ENCODE measurements at regions not wholly inside any gene's neighbourhood (a gene's known extent, or its start where the extent isn't known, plus 50 kb on each side); places are given as distances from the start of the nearest gene placed in this dataset.

DNA sequence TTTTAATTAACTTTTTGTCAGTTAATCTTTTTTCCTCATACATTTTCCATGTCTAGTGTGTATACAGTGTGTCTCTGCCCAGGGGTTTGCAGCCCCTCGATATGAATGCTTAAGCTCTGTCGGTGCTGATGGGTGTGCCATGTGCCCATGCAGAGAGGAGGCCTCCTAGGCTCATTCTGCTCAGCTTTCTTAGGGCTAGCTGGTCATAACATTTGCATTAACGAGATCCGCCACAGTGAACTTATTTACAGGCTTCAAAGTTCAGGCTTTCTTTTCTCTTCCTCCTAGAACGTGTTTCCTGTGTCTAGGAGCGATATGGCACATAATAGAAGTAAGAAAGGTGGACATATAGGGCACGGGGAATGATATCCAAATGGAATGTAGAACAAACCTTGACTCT, 783.3 kb downstream of the PLCL1 start:
- FAIRE-seq, result no peak
- TF ChIP-seq POLR2AphosphoS5 (IDR thresholded peaks at IDR 0.05; ENCODE audit: low read depth, low read length) (no peak), TAF1 (IDR thresholded peaks at IDR 0.05; ENCODE audit: low read depth, low read length) (no peak), SPI1 (IDR thresholded peaks at IDR 0.05; ENCODE audit: low read depth, low read length) (no peak), POLR2A (IDR thresholded peaks at IDR 0.05; ENCODE audit: low read depth, low read length) (no peak), POU2F2 (IDR thresholded peaks at IDR 0.05; ENCODE audit: low read depth, low read length) (no peak), PAX5 (IDR thresholded peaks at IDR 0.05; ENCODE audit: insufficient read depth, low read length, severe bottlenecking) (no peak)
- no peak for DNase-seq (ENCODE audit: insufficient read length, low spot score)

DNA sequence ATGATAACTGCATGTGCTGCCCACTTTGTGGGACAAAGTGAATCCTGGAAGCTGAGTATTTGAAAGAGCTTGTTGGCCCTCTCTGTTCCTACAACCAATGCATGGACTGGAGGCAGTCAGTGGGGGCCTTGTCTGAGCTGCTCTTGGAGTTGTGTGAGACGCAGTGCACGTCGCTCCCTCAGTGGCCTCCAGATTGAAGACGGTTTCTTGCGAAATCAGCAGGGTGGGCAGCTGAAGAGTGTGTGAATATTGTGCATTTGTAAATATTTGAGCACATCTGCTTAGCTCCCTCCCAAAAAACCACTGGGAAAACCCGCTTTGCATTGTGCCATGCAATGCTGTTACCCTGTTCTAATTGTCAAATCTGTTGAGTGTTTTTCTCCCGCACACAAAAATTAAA, 782.8 kb downstream of the PLCL1 start:
- no peak for DNase-seq (ENCODE audit: insufficient read length, low spot score)
- FAIRE-seq, result no peak
- no peak for TF ChIP-seq POLR2A (IDR thresholded peaks at IDR 0.05; ENCODE audit: low read depth, low read length)
- no peak for TF ChIP-seq PAX5 (IDR thresholded peaks at IDR 0.05; ENCODE audit: insufficient read depth, low read length, severe bottlenecking)
- TF ChIP-seq POU2F2 (IDR thresholded peaks at IDR 0.05; ENCODE audit: low read depth, low read length), result no peak
- TF ChIP-seq TAF1 (IDR thresholded peaks at IDR 0.05; ENCODE audit: low read depth, low read length), result no peak
- no peak for TF ChIP-seq POLR2AphosphoS5 (IDR thresholded peaks at IDR 0.05; ENCODE audit: low read depth, low read length)
- no peak for TF ChIP-seq SPI1 (IDR thresholded peaks at IDR 0.05; ENCODE audit: low read depth, low read length)

DNA sequence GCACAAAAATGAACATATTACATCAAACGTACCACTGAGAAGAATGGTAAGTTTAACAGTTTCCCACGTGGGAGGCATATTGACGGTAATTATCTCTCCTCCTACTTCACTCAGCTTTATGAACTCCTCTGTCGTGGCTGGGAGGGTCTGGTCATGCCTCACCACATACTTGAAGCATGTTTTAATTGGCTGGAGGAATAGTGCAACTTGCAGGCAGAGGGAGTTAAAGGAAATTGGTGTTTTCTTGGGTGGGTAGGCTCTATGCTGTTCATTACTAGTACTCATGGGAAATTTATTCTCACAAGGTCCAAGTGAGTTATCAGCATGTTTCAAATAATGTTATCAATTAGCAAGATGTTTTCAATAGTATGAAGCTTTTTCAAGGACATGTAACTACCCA, 767.0 kb downstream of the PLCL1 start:
- DNase-seq (ENCODE audit: insufficient read length, low spot score) (no peak), FAIRE-seq (no peak)
- TF ChIP-seq POU2F2 (IDR thresholded peaks at IDR 0.05; ENCODE audit: low read depth, low read length) (no peak), POLR2A (IDR thresholded peaks at IDR 0.05; ENCODE audit: low read depth, low read length) (no peak), PAX5 (IDR thresholded peaks at IDR 0.05; ENCODE audit: insufficient read depth, low read length, severe bottlenecking) (no peak), TAF1 (IDR thresholded peaks at IDR 0.05; ENCODE audit: low read depth, low read length) (no peak), POLR2AphosphoS5 (IDR thresholded peaks at IDR 0.05; ENCODE audit: low read depth, low read length) (no peak), SPI1 (IDR thresholded peaks at IDR 0.05; ENCODE audit: low read depth, low read length) (no peak)

DNA sequence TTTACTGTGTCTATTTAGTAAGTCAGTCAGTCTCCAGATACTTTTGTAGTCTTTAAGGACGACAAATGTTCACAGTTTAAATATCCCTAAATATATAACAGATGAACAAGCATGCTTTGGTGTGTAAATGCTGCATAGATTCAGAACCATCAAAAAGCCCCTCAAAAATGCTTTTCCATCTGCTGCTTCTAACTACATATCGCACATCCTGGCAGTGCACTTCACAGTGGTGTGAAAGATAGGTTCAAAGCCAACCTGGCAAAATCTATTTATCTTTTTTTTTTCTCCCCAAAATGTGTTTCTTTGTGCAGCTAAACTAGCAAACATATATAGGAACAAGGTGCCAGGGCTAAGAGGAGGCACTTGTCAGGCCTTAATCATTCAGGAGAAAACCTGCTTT, 753.8 kb downstream of the PLCL1 start:
- no peak for DNase-seq (ENCODE audit: insufficient read length, low spot score)
- TF ChIP-seq TAF1 (IDR thresholded peaks at IDR 0.05; ENCODE audit: low read depth, low read length), result no peak
- no peak for TF ChIP-seq POU2F2 (IDR thresholded peaks at IDR 0.05; ENCODE audit: low read depth, low read length)
- no peak for TF ChIP-seq POLR2A (IDR thresholded peaks at IDR 0.05; ENCODE audit: low read depth, low read length)
- no peak for TF ChIP-seq PAX5 (IDR thresholded peaks at IDR 0.05; ENCODE audit: insufficient read depth, low read length, severe bottlenecking)
- no peak for TF ChIP-seq SPI1 (IDR thresholded peaks at IDR 0.05; ENCODE audit: low read depth, low read length)
- TF ChIP-seq POLR2AphosphoS5 (IDR thresholded peaks at IDR 0.05; ENCODE audit: low read depth, low read length), result no peak
- FAIRE-seq, result no peak

DNA sequence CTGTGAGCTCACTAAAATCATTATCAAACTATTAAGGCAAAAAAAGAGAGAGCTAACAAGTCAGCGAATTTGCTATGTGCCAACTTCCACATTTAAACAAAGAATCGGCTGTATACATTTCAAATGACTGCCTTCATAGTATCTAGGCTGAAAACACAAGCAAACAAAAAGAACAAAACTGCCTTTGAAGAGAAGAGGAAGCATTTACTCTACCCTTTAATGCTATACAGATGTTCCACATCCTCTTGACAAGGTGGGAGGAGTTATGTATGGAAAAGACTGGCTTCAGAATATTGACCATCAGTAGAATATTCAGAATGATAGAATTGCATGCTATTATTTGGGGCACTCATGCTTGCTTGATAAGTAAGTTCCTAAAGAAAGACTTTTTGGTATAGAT, 741.7 kb downstream of the PLCL1 start:
- TF ChIP-seq PAX5 (IDR thresholded peaks at IDR 0.05; ENCODE audit: insufficient read depth, low read length, severe bottlenecking), result no peak
- TF ChIP-seq POLR2AphosphoS5 (IDR thresholded peaks at IDR 0.05; ENCODE audit: low read depth, low read length), result no peak
- TF ChIP-seq SPI1 (IDR thresholded peaks at IDR 0.05; ENCODE audit: low read depth, low read length), result no peak
- no peak for TF ChIP-seq POU2F2 (IDR thresholded peaks at IDR 0.05; ENCODE audit: low read depth, low read length)
- no peak for TF ChIP-seq POLR2A (IDR thresholded peaks at IDR 0.05; ENCODE audit: low read depth, low read length)
- no peak for TF ChIP-seq TAF1 (IDR thresholded peaks at IDR 0.05; ENCODE audit: low read depth, low read length)
- FAIRE-seq (no peak), DNase-seq (ENCODE audit: insufficient read length, low spot score) (no peak)

DNA sequence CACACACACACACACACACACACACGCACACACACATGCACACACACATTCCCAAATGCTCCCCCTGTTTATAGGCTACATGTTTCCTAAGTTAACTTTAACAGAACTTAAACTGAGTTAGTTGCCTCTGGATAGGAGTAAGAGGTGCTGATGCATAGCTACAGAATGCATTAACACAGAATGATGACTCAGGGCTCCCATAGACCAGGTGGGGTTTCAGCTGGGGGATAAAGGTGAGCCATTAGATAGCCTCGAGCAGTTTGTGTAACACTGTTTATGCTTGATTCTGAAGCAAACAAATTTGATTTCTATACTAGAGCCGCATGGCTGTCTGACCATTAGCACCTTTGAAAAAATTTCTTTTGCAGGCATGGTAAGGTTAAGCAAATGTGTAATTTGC, 741.0 kb downstream of the PLCL1 start:
- TF ChIP-seq POLR2AphosphoS5 (IDR thresholded peaks at IDR 0.05; ENCODE audit: low read depth, low read length), result no peak
- TF ChIP-seq POLR2A (IDR thresholded peaks at IDR 0.05; ENCODE audit: low read depth, low read length), result no peak
- no peak for TF ChIP-seq TAF1 (IDR thresholded peaks at IDR 0.05; ENCODE audit: low read depth, low read length)
- TF ChIP-seq SPI1 (IDR thresholded peaks at IDR 0.05; ENCODE audit: low read depth, low read length), result no peak
- no peak for TF ChIP-seq PAX5 (IDR thresholded peaks at IDR 0.05; ENCODE audit: insufficient read depth, low read length, severe bottlenecking)
- TF ChIP-seq POU2F2 (IDR thresholded peaks at IDR 0.05; ENCODE audit: low read depth, low read length), result no peak
- FAIRE-seq (no peak), DNase-seq (ENCODE audit: insufficient read length, low spot score) (no peak)

DNA sequence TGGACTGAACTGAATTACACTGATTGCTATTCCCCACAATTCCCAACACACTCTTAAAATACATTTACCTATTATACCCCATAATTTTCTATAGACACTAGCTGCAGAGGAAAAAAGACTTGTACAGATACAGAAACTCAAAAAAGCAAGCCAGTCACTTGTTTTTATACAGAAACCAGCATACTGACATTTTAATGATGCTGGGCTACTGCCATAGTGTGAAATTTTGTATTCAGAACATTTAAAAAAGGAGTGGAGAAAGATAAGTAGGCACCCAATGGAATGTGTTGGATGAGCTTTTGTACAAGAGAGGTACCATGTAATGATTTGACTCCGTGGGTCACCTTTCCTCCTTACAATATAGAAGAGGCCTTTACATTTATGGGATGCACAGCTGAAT, 740.1 kb downstream of the PLCL1 start:
- TF ChIP-seq PAX5 (IDR thresholded peaks at IDR 0.05; ENCODE audit: insufficient read depth, low read length, severe bottlenecking) (no peak), POU2F2 (IDR thresholded peaks at IDR 0.05; ENCODE audit: low read depth, low read length) (no peak), SPI1 (IDR thresholded peaks at IDR 0.05; ENCODE audit: low read depth, low read length) (no peak), POLR2AphosphoS5 (IDR thresholded peaks at IDR 0.05; ENCODE audit: low read depth, low read length) (no peak), TAF1 (IDR thresholded peaks at IDR 0.05; ENCODE audit: low read depth, low read length) (no peak), POLR2A (IDR thresholded peaks at IDR 0.05; ENCODE audit: low read depth, low read length) (no peak)
- DNase-seq (ENCODE audit: insufficient read length, low spot score) (no peak), FAIRE-seq (no peak)

DNA sequence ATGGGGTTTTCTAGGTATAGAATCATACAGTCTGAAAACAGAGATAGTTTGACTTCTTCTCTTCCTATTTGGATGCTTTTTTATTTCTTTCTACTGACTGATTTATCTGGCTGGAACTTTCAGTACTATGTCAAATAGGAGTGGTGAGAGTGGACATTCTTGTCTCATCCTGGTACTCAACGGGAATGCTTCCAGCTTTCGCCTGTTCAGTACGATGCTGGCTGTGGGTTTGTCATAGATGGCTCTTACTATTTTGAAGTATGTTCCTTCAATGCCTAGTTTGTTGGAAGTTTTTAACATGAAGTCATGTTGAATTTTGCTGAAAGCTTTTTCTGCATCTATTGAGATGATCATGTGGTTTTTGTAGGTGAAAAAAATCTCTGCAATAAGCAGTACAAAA, 730.4 kb downstream of the PLCL1 start:
- DNase-seq (ENCODE audit: insufficient read length, low spot score), result no peak
- no peak for FAIRE-seq
- TF ChIP-seq POU2F2 (IDR thresholded peaks at IDR 0.05; ENCODE audit: low read depth, low read length), result no peak
- TF ChIP-seq SPI1 (IDR thresholded peaks at IDR 0.05; ENCODE audit: low read depth, low read length), result no peak
- no peak for TF ChIP-seq POLR2AphosphoS5 (IDR thresholded peaks at IDR 0.05; ENCODE audit: low read depth, low read length)
- no peak for TF ChIP-seq POLR2A (IDR thresholded peaks at IDR 0.05; ENCODE audit: low read depth, low read length)
- TF ChIP-seq TAF1 (IDR thresholded peaks at IDR 0.05; ENCODE audit: low read depth, low read length), result no peak
- no peak for TF ChIP-seq PAX5 (IDR thresholded peaks at IDR 0.05; ENCODE audit: insufficient read depth, low read length, severe bottlenecking)

DNA sequence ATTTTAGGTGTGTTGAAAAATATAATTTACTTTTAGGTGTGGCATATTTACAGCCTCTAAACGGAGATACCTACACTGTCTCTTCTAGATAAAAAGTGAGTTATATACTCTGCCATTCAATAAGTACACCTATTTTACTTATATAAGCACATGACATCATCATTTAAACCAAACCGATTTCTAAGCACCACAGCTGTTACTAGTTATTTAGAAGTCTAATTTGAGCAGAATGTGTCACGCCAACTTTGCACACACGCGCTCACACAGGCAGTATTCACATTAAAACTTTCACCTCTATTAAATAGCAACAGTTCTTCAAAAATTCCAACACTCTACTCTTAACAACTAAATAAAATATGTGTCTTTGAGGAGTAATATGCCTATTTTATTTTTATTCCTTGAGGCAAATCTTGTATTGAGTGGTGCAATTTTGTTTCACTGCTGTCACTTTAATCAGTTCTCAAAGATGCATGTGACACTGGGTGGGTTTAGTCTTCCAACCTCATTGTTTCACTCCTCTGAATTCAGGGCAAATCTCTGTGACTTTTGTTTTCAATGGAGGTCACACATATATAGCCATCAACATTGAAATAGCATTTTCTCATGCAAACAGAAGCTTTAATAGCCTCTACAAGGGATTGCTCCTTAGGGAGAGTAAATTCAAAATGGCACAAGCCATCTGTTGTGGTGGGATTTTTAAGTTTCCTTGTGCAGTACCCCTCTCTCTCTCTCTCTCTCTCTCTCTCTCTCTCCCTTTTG, 721.0 kb downstream of the PLCL1 start:
- no peak for TF ChIP-seq POLR2AphosphoS5 (IDR thresholded peaks at IDR 0.05; ENCODE audit: low read depth, low read length)
- TF ChIP-seq SPI1 (IDR thresholded peaks at IDR 0.05; ENCODE audit: low read depth, low read length), result no peak
- TF ChIP-seq POU2F2 (IDR thresholded peaks at IDR 0.05; ENCODE audit: low read depth, low read length), result no peak
- no peak for TF ChIP-seq TAF1 (IDR thresholded peaks at IDR 0.05; ENCODE audit: low read depth, low read length)
- TF ChIP-seq PAX5 (IDR thresholded peaks at IDR 0.05; ENCODE audit: insufficient read depth, low read length, severe bottlenecking), result no peak
- no peak for TF ChIP-seq POLR2A (IDR thresholded peaks at IDR 0.05; ENCODE audit: low read depth, low read length)
- DNase-seq (ENCODE audit: insufficient read length, low spot score), result no peak
- FAIRE-seq, result no peak

Measured in GM12891 (cell line).